Daoy (cell line): ENCODE measurements at regions not wholly inside any gene's neighbourhood (a gene's known extent, or its start where the extent isn't known, plus 50 kb on each side); places are given as distances from the start of the nearest gene placed in this dataset.
A peak's percentile ranks its signal among the peaks of the same experiment; 100 is the strongest.
"Not testable (repeated sequence)": the region's sequence is repeated elsewhere in the genome, so short reads cannot be mapped to it uniquely, and the experiment has no call there.

Source experiments
- DNase-seq: peaks from one replicate; pipeline ENCODE4 v3.0.0-alpha.2; 2015; ENCODE audit warnings: low read depth

DNA sequence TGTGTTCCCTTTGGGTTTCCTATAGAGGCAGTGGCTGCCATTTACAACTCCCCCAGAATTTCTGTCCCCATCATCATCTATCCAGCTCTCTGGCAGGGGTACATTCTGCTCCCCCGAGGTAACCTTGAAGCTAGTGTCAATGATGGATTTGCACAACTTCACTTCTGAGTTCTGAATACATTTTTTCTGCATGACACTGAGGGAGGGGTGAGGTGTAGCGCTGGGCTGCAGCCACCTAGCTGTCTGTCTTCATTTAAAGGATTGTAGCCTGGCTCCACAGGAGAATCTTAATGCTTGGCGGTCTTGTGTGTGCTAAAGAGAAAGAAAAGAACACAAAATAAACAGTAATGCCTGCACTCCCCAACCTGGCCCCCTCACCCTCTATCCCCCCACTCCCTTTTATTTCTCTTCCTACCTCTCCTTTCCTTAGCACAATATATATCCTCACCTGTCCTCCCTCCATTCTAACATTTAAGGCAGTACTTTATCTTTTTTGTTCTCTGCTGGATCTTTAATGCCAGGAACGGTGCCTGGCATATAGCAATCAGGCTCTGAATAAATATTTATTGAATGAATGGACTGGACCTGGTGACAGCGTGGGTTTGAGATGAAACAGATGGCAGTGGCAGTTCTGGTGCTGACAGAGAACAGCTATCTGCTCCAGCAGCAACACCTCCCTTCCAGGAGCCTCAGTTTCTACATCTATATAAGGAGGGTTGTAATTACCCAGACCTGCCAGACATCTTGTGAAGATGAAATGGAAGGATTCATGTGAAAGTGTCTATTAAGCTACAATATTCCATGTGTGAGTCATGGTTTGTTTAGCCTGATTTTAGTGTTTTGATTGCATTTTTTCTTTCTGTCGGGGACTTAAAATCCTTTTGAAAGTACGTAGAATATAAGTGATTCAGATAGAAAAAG lies 163.5 kb upstream of the CDH11 start:
- no peak for DNase-seq

DNA sequence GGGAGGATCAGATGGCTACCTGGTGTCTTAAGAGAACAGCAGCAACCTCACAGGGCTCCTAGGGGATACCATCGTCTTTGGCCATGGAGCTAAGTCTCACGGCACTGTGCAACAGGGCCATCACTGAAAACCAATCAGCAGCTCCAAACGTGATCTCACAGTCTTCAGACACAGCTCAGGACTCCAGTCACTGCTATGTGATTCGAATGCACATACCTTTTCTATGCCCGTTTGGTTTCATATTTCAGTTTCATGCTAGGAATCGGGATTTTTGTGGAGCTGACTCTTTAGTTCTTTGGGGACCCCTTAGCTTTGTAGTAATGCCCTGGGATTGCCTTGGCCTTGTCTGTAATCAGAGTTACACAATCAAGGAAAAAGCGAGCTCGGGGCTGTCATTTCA lies 162.8 kb upstream of the CDH11 start:
- no peak for DNase-seq

DNA sequence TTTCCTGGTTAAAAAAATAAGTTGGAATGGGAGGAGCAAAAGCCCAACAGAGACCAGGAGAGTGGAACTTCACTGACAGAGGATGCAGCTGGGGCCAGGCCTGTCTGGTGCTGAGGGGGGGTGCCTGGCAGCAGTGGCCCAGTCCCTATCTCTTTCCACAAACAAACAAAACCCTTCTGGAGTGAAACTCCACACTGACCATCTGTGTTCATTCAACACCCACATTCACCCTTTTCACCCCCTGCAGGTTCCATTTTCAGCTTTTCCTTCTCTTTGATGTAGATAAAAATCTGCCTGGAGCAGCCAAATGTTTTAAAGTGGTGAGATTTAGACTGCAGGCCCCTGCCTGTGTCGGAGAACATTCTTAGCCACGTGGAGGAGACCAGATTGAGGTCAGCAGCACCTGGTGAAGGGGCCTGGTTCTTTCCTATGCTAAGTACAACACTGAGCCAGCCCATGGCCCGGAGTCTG lies 161.4 kb upstream of the CDH11 start:
- no peak for DNase-seq

GRCh38 chr16:65281586-65281985 lies 159.7 kb upstream of the CDH11 start:
- no peak for DNase-seq

GRCh38 chr16:65280845-65281512 lies 159.1 kb upstream of the CDH11 start:
- no peak for DNase-seq

DNA sequence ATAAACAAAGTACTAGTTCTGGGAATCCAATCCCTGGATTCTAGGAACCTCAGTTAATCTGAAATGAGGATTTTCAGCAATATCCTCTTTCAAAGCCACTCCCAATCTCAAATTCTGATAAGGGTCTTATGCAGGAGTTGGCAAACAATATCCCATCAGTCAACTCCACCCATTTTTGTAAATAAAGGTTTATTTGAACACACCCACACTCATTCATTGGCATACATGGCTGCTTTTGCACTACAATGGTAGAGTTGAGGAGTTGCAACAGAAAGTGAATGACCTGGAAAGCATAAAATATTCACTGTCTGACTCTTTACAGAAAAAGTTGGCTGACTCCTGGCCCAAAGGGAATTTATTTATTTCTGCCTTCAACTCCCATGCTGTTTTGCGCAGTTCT lies 157.7 kb upstream of the CDH11 start:
- DNase-seq: no peak

DNA sequence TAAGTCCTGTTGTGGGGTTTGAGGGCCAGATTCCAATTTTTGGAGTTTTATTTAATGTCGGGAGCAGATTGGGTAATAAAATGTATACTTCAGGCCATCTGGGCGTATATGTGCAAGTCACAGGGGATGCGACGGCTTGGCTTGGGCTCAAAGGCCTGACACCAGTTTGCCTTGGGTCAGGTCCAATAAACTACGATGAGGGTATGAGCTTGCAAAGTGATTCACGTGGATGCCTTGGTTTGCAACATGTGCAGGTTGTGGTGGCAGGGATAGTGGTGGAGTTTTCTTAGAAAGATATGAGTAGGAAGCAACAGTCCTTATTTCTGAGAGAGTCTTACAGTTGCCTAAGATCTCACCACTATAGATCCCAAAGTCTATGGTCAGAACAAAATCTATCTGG lies 157.0 kb upstream of the CDH11 start:
- DNase-seq: no peak

- DNase-seq: no peak
Measured at GRCh38 chr16:65274566-65274965, 152.7 kb upstream of the CDH11 start.

- no peak for DNase-seq
Measured at GRCh38 chr16:65272699-65273414, 151.0 kb upstream of the CDH11 start.

DNA sequence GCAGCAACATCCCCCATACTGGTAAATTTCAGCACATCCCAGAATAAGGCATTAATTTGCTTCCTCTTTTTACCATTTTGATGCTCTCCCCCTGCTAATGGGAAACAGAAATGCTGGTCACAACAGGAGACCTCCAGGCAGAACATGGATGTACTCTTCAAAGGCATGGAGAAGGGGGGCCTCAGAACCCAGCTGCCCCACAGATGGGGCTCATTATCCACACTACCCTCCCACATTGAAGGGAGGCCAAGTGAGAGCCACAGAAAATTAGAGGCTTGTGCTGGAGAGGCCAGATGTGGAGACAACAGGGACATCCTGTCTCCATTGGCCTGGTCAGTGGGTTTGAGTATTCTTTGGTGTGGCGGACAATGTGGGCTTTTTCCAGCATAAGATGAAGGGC lies 150.1 kb upstream of the CDH11 start:
- DNase-seq: no peak

DNA sequence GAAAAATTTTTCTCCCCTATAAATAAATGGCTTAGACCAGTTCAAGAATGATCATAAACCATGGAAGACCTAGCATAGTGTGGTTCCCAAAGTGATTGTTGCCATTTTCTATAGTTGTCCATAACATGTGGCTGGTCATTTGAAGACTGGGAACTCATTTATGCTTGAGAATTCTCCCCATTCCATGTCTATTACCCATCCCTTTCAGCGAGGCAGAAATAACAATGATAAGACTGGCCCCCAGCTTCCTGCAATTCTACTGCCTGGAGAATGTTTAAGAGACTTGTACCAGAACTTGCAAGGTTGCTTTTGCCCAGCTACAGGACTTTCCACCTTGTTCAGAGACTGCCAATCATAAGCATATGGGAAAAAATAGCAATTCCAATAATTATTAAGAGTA lies 146.5 kb upstream of the CDH11 start:
- no peak for DNase-seq

DNA sequence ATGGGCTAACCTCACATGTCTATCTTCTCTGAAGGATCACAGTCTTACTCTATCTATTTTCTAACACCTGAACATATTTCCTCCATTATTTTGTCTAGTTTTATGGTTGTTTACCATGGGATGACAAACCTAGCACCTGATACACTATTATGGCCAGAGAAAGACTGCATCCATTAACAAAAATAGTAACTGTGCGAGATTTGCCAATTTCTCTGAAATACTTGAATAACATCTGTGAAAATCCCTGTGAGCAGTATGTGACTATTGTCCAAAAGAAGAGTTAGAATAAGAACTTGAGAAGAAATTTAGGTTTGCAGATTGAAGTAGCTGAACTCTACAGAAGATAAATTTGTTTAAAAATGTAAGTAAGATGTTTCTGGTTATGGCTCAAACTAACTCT lies 142.0 kb upstream of the CDH11 start:
- DNase-seq: no peak

GRCh38 chr16:65260746-65261145 lies 138.9 kb upstream of the CDH11 start:
- no peak for DNase-seq

DNA sequence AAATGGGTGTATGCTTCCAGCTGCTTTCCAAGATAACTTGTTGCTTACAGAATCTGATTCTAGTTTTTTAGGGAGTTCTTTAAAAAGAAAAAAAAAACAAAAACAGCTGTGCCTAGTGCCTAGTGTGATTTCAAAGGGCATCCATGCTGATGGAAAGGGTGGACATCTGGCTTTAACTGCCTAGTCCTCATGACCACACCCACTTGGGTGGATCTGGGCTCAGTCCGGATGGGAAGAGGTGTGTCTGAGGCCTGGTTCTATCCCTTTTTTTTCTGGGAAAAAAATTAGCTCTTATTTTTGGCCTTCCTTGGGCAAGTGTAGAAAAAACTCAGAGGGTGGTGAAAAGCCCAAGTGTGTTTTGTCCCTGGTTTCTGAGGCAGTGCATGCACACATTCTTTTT lies 132.3 kb upstream of the CDH11 start:
- DNase-seq: no peak

GRCh38 chr16:65249768-65250167 lies 127.9 kb upstream of the CDH11 start:
- DNase-seq: peak; percentile 6

- DNase-seq: no peak
Measured at GRCh38 chr16:65244787-65245186, 122.9 kb upstream of the CDH11 start.

- DNase-seq: no peak
Measured at GRCh38 chr16:65235339-65236177, 113.7 kb upstream of the CDH11 start.

- not testable (repeated sequence) for DNase-seq
Measured at GRCh38 chr16:65234721-65235320, 113.0 kb upstream of the CDH11 start.

GRCh38 chr16:65229191-65229662 lies 107.4 kb upstream of the CDH11 start:
- no peak for DNase-seq

DNA sequence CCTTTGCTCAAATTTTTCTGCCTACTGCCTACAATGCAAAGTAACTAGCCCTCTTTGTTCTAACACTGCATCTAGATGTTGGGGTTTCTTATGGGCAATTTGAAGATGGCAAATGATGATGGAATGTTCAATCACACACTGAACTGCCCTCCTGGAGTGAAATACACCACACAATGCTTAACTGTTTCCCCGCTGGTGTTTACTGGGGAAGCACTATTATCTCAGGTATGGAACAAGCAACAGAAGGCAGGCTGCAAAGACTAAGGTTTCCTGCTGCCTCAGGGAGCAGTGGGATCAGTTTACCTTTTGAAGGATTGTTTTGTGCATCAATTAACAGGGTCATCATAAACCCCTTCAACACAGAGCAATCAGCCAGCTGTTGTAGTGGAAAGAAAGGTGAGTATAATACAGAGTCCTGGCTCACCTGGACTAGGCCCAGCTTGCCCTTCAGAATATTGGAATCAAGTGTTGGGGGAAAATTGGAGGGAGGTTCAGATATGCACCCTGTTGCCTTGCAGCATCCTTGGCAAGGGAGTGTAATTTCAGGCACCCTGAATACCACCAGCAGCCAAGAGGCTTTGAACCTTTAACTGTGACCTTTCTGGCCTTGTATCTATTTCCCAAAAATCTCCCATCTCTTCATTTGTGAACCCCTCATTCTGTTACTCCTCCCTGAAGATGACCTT lies 105.4 kb upstream of the CDH11 start:
- DNase-seq: no peak
